ENCODE measurements at regions not wholly inside any gene's neighbourhood (a gene's known extent, or its start where the extent isn't known, plus 50 kb on each side); places are given as distances from the start of the nearest gene placed in this dataset.

GRCh38 chr2:234840336-234840735, 111.5 kb upstream of the SH3BP4 start:
- H3K4me2 ChIP-seq (ENCODE audit: control insufficient read depth, extremely low read depth, insufficient read depth, low read depth, low read length) = no peak overlapping the region
- H3K36me3 ChIP-seq (ENCODE audit: control insufficient read depth in 2 of 2, extremely low read depth in 1 of 2, insufficient read depth in 2 of 2, low read length in 2 of 2) = no peaks in the 10 kb centered on the region
- H2AFZ ChIP-seq (ENCODE audit: control insufficient read depth, low read length) = no peak overlapping the region
- DNase-seq (ENCODE audit: low read depth, low spot score) = peak; percentile 28
- H3K9me3 ChIP-seq (ENCODE audit: control insufficient read depth, low read depth, low read length) = no peaks in the 10 kb centered on the region
- TF ChIP-seq EZH2 (IDR thresholded peaks at IDR 0.05; ENCODE audit: low read length) = no peak
- no peak overlapping the region for H3K4me3 ChIP-seq (ENCODE audit: control insufficient read depth in 2 of 3, extremely low read depth in 1 of 3, insufficient read depth in 2 of 3, low read depth in 1 of 3, low read length in 3 of 3)
- dilution Hi-C loops (cut with MboI; ENCODE audit: extremely low pct_ligation_motif_present, low sequenced_read_pairs) = no loop called here
- H3K9ac ChIP-seq (ENCODE audit: control insufficient read depth, extremely low read depth, insufficient read depth, low read length) = no peak overlapping the region
- FAIRE-seq = peak; percentile 53
- H3K27ac ChIP-seq (ENCODE audit: control insufficient read depth, insufficient read depth, low read length) = no peak overlapping the region
- H3K9me1 ChIP-seq (ENCODE audit: control insufficient read depth, extremely low read depth, insufficient read depth, low read length) = no peaks in the 10 kb centered on the region
- H3K4me1 ChIP-seq (ENCODE audit: control insufficient read depth, extremely low read depth, insufficient read depth, low read length) = peaks cover 8% of the 10 kb centered on the region
- no peaks in the 10 kb centered on the region for H4K20me1 ChIP-seq (ENCODE audit: control insufficient read depth, extremely low read depth, insufficient read depth, low read length)
- H3K79me2 ChIP-seq (ENCODE audit: control insufficient read depth, insufficient read depth, low read length) = no peaks in the 10 kb centered on the region
- H3K27me3 ChIP-seq (ENCODE audit: control insufficient read depth, extremely low read depth, insufficient read depth, low read length) = no peaks in the 10 kb centered on the region

- DNase-seq (ENCODE audit: low read depth, low spot score) (no peak), FAIRE-seq (no peak)
- H3K4me1 ChIP-seq (ENCODE audit: control insufficient read depth, extremely low read depth, insufficient read depth, low read length) = peaks cover 8% of the 10 kb centered on the region
- TF ChIP-seq CTCF (optimal IDR thresholded peaks at IDR 0.05 in 1 of 3, IDR thresholded peaks at IDR 0.05 in 1 of 3, conservative IDR thresholded peaks at IDR 0.05 in 1 of 3; ENCODE audit: extremely low read depth in 1 of 3, insufficient read depth in 2 of 3, low read length in 3 of 3) = no peak
- no peak for TF ChIP-seq EZH2 (IDR thresholded peaks at IDR 0.05; ENCODE audit: low read length)
- H3K79me2 ChIP-seq (ENCODE audit: control insufficient read depth, insufficient read depth, low read length) = no peaks in the 10 kb centered on the region
- no peak overlapping the region for H2AFZ ChIP-seq (ENCODE audit: control insufficient read depth, low read length)
- H3K27ac ChIP-seq (ENCODE audit: control insufficient read depth, insufficient read depth, low read length) = no peak overlapping the region
- H3K4me3 ChIP-seq (ENCODE audit: control insufficient read depth in 2 of 3, extremely low read depth in 1 of 3, insufficient read depth in 2 of 3, low read depth in 1 of 3, low read length in 3 of 3) = no peak overlapping the region
- dilution Hi-C loops (cut with MboI; ENCODE audit: extremely low pct_ligation_motif_present, low sequenced_read_pairs) = no loop called here
- no peak overlapping the region for H3K4me2 ChIP-seq (ENCODE audit: control insufficient read depth, extremely low read depth, insufficient read depth, low read depth, low read length)
- no peaks in the 10 kb centered on the region for H3K9me1 ChIP-seq (ENCODE audit: control insufficient read depth, extremely low read depth, insufficient read depth, low read length)
- H3K9me3 ChIP-seq (ENCODE audit: control insufficient read depth, low read depth, low read length) = no peaks in the 10 kb centered on the region
- H3K27me3 ChIP-seq (ENCODE audit: control insufficient read depth, extremely low read depth, insufficient read depth, low read length) = no peaks in the 10 kb centered on the region
- no peaks in the 10 kb centered on the region for H3K36me3 ChIP-seq (ENCODE audit: control insufficient read depth in 2 of 2, extremely low read depth in 1 of 2, insufficient read depth in 2 of 2, low read length in 2 of 2)
- no peaks in the 10 kb centered on the region for H4K20me1 ChIP-seq (ENCODE audit: control insufficient read depth, extremely low read depth, insufficient read depth, low read length)
- no peak overlapping the region for H3K9ac ChIP-seq (ENCODE audit: control insufficient read depth, extremely low read depth, insufficient read depth, low read length)
Measured at GRCh38 chr2:234839285-234839684, 112.5 kb upstream of the SH3BP4 start.

- Histone ChIP-seq H3K27me3 (ENCODE audit: control insufficient read depth, extremely low read depth, insufficient read depth, low read length) (no peaks in the 10 kb centered on the region), H3K9me1 (ENCODE audit: control insufficient read depth, extremely low read depth, insufficient read depth, low read length) (no peaks in the 10 kb centered on the region), H3K4me1 (ENCODE audit: control insufficient read depth, extremely low read depth, insufficient read depth, low read length) (peaks cover 8% of the 10 kb centered on the region), H4K20me1 (ENCODE audit: control insufficient read depth, extremely low read depth, insufficient read depth, low read length) (no peaks in the 10 kb centered on the region), H3K9me3 (ENCODE audit: control insufficient read depth, low read depth, low read length) (no peaks in the 10 kb centered on the region), H3K4me3 (ENCODE audit: control insufficient read depth in 2 of 3, extremely low read depth in 1 of 3, insufficient read depth in 2 of 3, low read depth in 1 of 3, low read length in 3 of 3) (no peak overlapping the region), H3K36me3 (ENCODE audit: control insufficient read depth in 2 of 2, extremely low read depth in 1 of 2, insufficient read depth in 2 of 2, low read length in 2 of 2) (no peaks in the 10 kb centered on the region), H3K4me2 (ENCODE audit: control insufficient read depth, extremely low read depth, insufficient read depth, low read depth, low read length) (no peak overlapping the region), H3K27ac (ENCODE audit: control insufficient read depth, insufficient read depth, low read length) (no peak overlapping the region), H2AFZ (ENCODE audit: control insufficient read depth, low read length) (no peak overlapping the region), H3K9ac (ENCODE audit: control insufficient read depth, extremely low read depth, insufficient read depth, low read length) (no peak overlapping the region), H3K79me2 (ENCODE audit: control insufficient read depth, insufficient read depth, low read length) (no peaks in the 10 kb centered on the region)
- no peak for DNase-seq (ENCODE audit: low read depth, low spot score)
- FAIRE-seq = no peak
- TF ChIP-seq CTCF (optimal IDR thresholded peaks at IDR 0.05 in 1 of 3, IDR thresholded peaks at IDR 0.05 in 1 of 3, conservative IDR thresholded peaks at IDR 0.05 in 1 of 3; ENCODE audit: extremely low read depth in 1 of 3, insufficient read depth in 2 of 3, low read length in 3 of 3) (no peak), EZH2 (IDR thresholded peaks at IDR 0.05; ENCODE audit: low read length) (no peak)
- dilution Hi-C loops (cut with MboI; ENCODE audit: extremely low pct_ligation_motif_present, low sequenced_read_pairs) = no loop called here
Measured at GRCh38 chr2:234836271-234836670, 115.5 kb upstream of the SH3BP4 start.

Data from keratinocyte (primary cell).